ENCODE measurements at regions not wholly inside any gene's neighbourhood (a gene's known extent, or its start where the extent isn't known, plus 50 kb on each side); places are given as distances from the start of the nearest gene placed in this dataset.

DNA sequence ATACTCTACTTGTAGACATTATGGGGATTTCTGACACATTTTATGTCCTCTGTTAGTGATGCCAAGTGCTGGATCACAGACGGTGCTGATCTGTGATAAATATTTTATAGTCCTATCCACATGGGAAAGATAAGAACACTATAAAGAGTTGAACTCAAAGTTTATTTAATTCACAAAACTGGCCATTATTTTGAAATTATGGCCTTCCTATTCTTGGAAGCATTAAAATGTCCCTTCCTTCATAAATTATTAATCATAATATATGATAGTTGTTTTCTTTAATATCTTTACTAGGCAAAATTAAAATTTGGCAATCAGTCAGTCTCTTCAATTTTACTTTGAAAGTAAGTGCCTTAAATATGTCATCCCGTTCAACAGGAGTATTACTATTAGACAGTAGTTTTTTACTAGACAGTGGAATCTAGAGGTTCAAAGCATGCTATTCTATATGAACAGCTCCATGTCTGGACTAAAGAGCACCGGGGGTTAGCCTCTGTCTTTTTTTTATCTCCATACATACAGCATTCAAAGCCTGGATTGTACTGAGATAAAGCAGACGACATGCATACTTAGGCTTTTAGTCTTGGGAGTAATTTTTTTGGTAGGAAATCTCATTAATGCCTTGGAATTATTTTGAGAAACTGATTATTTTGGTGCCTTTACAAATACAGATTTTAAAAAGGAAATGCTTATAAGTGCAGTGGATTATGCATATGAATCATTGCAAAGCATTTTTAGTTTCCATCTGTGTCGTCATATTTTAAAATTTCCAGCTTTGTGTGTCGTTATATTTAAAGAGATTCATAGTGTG, 306.1 kb upstream of the RGS6 start:
- TF ChIP-seq, protein P1, sequence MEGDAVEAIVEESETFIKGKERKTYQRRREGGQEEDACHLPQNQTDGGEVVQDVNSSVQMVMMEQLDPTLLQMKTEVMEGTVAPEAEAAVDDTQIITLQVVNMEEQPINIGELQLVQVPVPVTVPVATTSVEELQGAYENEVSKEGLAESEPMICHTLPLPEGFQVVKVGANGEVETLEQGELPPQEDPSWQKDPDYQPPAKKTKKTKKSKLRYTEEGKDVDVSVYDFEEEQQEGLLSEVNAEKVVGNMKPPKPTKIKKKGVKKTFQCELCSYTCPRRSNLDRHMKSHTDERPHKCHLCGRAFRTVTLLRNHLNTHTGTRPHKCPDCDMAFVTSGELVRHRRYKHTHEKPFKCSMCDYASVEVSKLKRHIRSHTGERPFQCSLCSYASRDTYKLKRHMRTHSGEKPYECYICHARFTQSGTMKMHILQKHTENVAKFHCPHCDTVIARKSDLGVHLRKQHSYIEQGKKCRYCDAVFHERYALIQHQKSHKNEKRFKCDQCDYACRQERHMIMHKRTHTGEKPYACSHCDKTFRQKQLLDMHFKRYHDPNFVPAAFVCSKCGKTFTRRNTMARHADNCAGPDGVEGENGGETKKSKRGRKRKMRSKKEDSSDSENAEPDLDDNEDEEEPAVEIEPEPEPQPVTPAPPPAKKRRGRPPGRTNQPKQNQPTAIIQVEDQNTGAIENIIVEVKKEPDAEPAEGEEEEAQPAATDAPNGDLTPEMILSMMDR (IDR thresholded peaks at IDR 0.05 in 4 of 5, conservative IDR thresholded peaks at IDR 0.05 in 1 of 5), result no peak
- TF ChIP-seq POLR2A (IDR thresholded peaks at IDR 0.05), result no peak

All from gastrocnemius medialis (tissue), 4 donors.